Ovary (tissue), 7 donors: ENCODE measurements at regions not wholly inside any gene's neighbourhood (a gene's known extent, or its start where the extent isn't known, plus 50 kb on each side); places are given as distances from the start of the nearest gene placed in this dataset.

Source experiments
- DNase-seq, 5 donors: peaks; one replicate each; pipeline ENCODE4 v3.0.0-alpha.2; 2019 to 2020
- H3K27ac ChIP-seq, 2 donors: fragments of 200-600 bp; one replicate each; pipeline versions ENCODE4 v1.5.1 to v1.8.0; 2019 to 2022
- H3K27me3 ChIP-seq: fragments of 200-600 bp; one replicate; pipeline ENCODE4 v1.8.0; 2022
- H3K36me3 ChIP-seq: fragments of 200-600 bp; sonication (generic); one replicate; pipeline ENCODE4 v1.5.1; 2019
- H3K4me1 ChIP-seq: one replicate; pipeline ENCODE4 v1.8.1; 2013; ENCODE audit warnings: mild to moderate bottlenecking, moderate library complexity; ENCODE audit not compliant: insufficient read depth
- H3K4me3 ChIP-seq: fragments of 200-600 bp; sonication (generic); one replicate; pipeline ENCODE4 v1.5.1; 2017
- H3K9me3 ChIP-seq, 2 donors: fragments of 200-600 bp in 1 of 2; sonication (generic) in 1 of 2; one replicate each; pipeline versions ENCODE4 v1.5.1 to v1.8.1; 2013 to 2019; ENCODE audit warnings: mild to moderate bottlenecking in 1 of 2, moderate library complexity in 1 of 2
- EP300 ChIP-seq: sonication (generic); formaldehyde crosslinking; IDR thresholded peaks from one replicate; pipeline ENCODE4 v1.6.1; 2017; ENCODE audit warnings: antibody characterized with exemption
- POLR2A ChIP-seq: fragments of 450-650 bp; IDR thresholded peaks from one replicate; pipeline ENCODE4 v1.6.1; 2017; ENCODE audit warnings: antibody characterized with exemption, mild to moderate bottlenecking, moderate library complexity
- WGBS, 3 donors: extraction: QIAGEN DNeasy Blood & Tissue Kit in 1 of 3; methylation state at CpG; one replicate each; pipeline versions ENCODE4 v1.1.5 to v1.1.7; 2013 to 2017; 5-methylcytosine and 5-hydroxymethylcytosine counted together
- intact Hi-C, 4 donors: fragments of 100-400 bp; cut with DNase I; formaldehyde crosslinking; loops; one replicate each; pipeline versions ENCODE4 v1.11.0 to v1.15.1; 2022 to 2023
- TF ChIP-seq, protein P1 (sequence below), 3 donors: fragments of 450-650 bp in 2 of 3; fragments of 200-600 bp in 1 of 3; IDR thresholded peaks; one replicate each; pipeline versions ENCODE4 v1.5.1 to v1.8.0; 2016 to 2022; ENCODE audit warnings: antibody characterized with exemption in 3 of 3, mild to moderate bottlenecking in 1 of 3
- donor health status: DM: no; HTN: no; CAD: no; lungs with moderate emphysema.
- donor health status: DM: no; HTN: no; CAD: no.
- donor health status: Bipolar disorder and iron deficiency.
- donor health status: DM: no; HTN: no; CAD: no.
- donor health status: DM: yes; HTN: yes; CAD: no.

DNA sequence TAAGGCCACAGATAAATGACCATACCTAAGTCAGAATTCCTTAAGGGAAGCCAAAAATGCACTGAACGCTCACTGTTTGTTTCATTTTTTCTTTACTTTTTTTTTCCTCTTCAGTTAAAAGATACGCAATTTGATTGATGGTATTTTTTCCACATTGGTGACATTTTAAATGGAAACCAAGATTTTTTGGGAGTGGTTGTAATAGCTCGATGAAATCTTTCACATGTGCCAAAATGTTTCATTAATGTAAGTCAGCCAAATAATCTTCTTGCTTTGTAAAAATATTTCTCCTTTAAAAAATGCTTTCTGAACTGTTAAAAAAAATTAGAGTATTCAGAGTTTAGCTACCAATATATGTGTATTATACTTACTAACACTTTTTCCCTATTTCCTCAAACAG, 339.8 kb downstream of the ZEB2 start:
- intact Hi-C loops = no loop called here
- WGBS, 3 donors = 14 to 28% (median 26%) methylated on average over 3 of the region's 3 CpGs
- H3K9me3 ChIP-seq = no peaks in the 10 kb centered on the region
- no peak for TF ChIP-seq EP300
- TF ChIP-seq, protein P1, sequence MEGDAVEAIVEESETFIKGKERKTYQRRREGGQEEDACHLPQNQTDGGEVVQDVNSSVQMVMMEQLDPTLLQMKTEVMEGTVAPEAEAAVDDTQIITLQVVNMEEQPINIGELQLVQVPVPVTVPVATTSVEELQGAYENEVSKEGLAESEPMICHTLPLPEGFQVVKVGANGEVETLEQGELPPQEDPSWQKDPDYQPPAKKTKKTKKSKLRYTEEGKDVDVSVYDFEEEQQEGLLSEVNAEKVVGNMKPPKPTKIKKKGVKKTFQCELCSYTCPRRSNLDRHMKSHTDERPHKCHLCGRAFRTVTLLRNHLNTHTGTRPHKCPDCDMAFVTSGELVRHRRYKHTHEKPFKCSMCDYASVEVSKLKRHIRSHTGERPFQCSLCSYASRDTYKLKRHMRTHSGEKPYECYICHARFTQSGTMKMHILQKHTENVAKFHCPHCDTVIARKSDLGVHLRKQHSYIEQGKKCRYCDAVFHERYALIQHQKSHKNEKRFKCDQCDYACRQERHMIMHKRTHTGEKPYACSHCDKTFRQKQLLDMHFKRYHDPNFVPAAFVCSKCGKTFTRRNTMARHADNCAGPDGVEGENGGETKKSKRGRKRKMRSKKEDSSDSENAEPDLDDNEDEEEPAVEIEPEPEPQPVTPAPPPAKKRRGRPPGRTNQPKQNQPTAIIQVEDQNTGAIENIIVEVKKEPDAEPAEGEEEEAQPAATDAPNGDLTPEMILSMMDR (IDR thresholded peaks at IDR 0.05) = no peak
- TF ChIP-seq POLR2A = no peak
- no peak overlapping the region for H3K27ac ChIP-seq
- H3K4me1 ChIP-seq = peaks cover 1% of the 10 kb centered on the region
- no peak for DNase-seq
- H3K27me3 ChIP-seq = no peaks in the 10 kb centered on the region
- H3K36me3 ChIP-seq = no peaks in the 10 kb centered on the region
- no peak overlapping the region for H3K4me3 ChIP-seq

DNA sequence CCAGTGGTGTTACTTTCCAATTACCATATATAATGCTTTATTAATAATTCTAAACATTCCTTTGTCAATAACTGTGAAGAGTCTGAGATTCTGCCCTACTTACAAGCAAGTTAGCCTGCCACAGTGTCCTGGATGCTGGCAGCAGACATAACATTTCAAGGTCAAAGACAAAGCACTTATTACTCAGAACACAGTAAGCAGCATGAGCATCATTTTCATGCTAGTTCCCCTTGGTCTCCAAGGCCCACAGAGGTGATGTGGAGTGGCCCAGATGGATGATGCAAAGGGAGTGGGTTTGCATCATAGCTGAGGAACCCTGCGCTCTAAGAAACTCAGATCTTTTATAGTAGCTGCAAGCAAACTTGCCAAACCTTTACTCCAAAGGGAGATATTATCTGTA, 349.7 kb downstream of the ZEB2 start:
- H3K4me3 ChIP-seq = no peak overlapping the region
- TF ChIP-seq, protein P1 (IDR thresholded peaks at IDR 0.05) = no peak
- TF ChIP-seq POLR2A (no peak), EP300 (no peak)
- H3K27me3 ChIP-seq = no peaks in the 10 kb centered on the region
- intact Hi-C loops = no loop called here
- no peaks in the 10 kb centered on the region for H3K4me1 ChIP-seq
- peak in 1 of 5 donors; percentile 27 for DNase-seq
- H3K9me3 ChIP-seq = no peaks in the 10 kb centered on the region
- WGBS, 3 donors = 79 to 96% (median 82%) methylated on average over 1 of the region's 1 CpG
- no peaks in the 10 kb centered on the region for H3K36me3 ChIP-seq
- no peak overlapping the region for H3K27ac ChIP-seq

DNA sequence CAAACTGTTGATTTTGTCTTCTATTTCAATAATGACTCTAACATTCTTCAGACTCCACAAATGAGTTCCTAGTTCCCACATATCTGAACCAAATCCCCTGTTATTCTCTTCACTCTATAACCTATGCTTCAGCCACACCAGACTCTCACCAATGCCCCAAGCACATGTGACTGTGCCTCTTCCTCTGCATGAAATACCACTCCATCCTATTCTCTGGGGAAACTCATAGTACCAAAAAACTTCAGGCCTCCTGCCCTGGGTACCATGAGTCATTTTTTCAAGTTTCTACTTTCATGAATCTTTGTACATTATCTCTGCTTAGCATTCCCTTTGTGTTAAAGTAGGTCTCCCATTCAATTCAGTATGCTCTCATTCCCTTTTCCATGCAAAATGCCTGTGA, 353.2 kb downstream of the ZEB2 start:
- Histone ChIP-seq H3K9me3 (no peaks in the 10 kb centered on the region), H3K27me3 (no peaks in the 10 kb centered on the region), H3K27ac (no peak overlapping the region), H3K4me3 (no peak overlapping the region), H3K4me1 (no peaks in the 10 kb centered on the region), H3K36me3 (no peaks in the 10 kb centered on the region)
- no peak for TF ChIP-seq POLR2A
- TF ChIP-seq EP300 = no peak
- TF ChIP-seq, protein P1 (IDR thresholded peaks at IDR 0.05) = no peak
- DNase-seq = no peak
- intact Hi-C loops = no loop called here

DNA sequence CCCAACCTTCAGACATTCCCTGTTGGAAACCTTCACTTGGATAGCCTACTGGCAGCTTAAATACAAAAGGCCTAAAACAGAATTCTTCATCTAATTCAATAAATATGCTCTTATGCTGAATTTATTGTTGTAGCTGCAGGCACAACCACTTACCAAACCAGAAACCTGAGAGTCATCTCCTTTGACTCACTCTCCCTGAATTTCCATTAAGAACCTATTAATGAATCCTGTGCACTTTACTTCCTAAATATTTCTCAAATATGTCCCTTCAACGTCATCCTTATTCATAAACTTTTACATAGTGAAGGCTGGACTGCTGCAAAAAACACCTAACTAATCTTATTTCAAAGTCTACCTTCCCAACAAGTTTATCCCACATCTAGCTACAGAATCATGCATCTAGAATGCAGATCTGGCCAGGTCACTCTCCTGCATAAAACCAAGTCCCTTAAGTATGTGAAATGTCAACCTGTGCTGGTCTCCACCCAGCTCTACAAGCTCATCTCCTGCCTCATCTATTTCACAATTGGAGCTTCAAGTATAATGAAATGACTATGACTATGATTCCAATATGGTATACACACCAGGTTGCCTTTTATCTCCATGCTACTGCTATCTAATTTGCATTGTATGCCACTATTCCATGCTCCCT, 354.2 kb downstream of the ZEB2 start:
- H3K36me3 ChIP-seq = no peaks in the 10 kb centered on the region
- 93 to 100% (median 97%) methylated on average over 1 of the region's 1 CpG for WGBS, 3 donors
- DNase-seq = no peak
- H3K4me1 ChIP-seq = no peaks in the 10 kb centered on the region
- H3K27ac ChIP-seq = no peak overlapping the region
- no peak for TF ChIP-seq POLR2A
- TF ChIP-seq EP300 = no peak
- TF ChIP-seq, protein P1 (IDR thresholded peaks at IDR 0.05) = no peak
- H3K4me3 ChIP-seq = no peak overlapping the region
- no peaks in the 10 kb centered on the region for H3K27me3 ChIP-seq
- intact Hi-C loops = no loop called here
- H3K9me3 ChIP-seq = no peaks in the 10 kb centered on the region
